Thymus (tissue), 11 donors: ENCODE measurements at regions not wholly inside any gene's neighbourhood (a gene's known extent, or its start where the extent isn't known, plus 50 kb on each side); places are given as distances from the start of the nearest gene placed in this dataset.

Source experiments
- DNase-seq, 9 donors: peaks; one replicate each; pipeline ENCODE4 v3.0.0-alpha.2; 2013; ENCODE audit warnings: low spot score in 9 of 9, low read depth in 6 of 9, missing footprints in 1 of 9
- H3K27ac ChIP-seq, 2 donors: one replicate each; pipeline ENCODE4 v1.5.1; 2013; ENCODE audit warnings: control low read depth in 1 of 2, low read depth in 1 of 2, low read length in 1 of 2, mild to moderate bottlenecking in 1 of 2, moderate library complexity in 1 of 2
- H3K27me3 ChIP-seq, 2 donors: one replicate each; pipeline ENCODE4 v1.5.1; 2013; ENCODE audit warnings: low read length in 1 of 2; ENCODE audit not compliant: control insufficient read depth in 2 of 2, insufficient read depth in 1 of 2
- H3K36me3 ChIP-seq, 2 donors: one replicate each; pipeline ENCODE4 v1.5.1; 2013; ENCODE audit warnings: low read length in 1 of 2, mild to moderate bottlenecking in 1 of 2, moderate library complexity in 1 of 2; ENCODE audit not compliant: control insufficient read depth in 2 of 2, insufficient read depth in 2 of 2
- H3K4me1 ChIP-seq, 2 donors: one replicate each; pipeline ENCODE4 v1.5.1; 2013; ENCODE audit warnings: low read length in 2 of 2; ENCODE audit not compliant: control insufficient read depth in 2 of 2, insufficient read depth in 2 of 2
- H3K4me3 ChIP-seq, 2 donors: one replicate each; pipeline ENCODE4 v1.5.1; 2013; ENCODE audit warnings: low read length in 2 of 2, control low read depth in 1 of 2, mild to moderate bottlenecking in 1 of 2
- H3K9me3 ChIP-seq, 2 donors: one replicate each; pipeline ENCODE4 v1.5.1; 2013; ENCODE audit warnings: low read length in 1 of 2, mild to moderate bottlenecking in 1 of 2; ENCODE audit not compliant: control insufficient read depth in 2 of 2, insufficient read depth in 1 of 2
- WGBS: extraction: QIAGEN DNeasy Blood & Tissue Kit; methylation state at CpG from one replicate; pipeline ENCODE4 v1.1.7; 2013; 5-methylcytosine and 5-hydroxymethylcytosine counted together
- donor health status: healthy.

DNA sequence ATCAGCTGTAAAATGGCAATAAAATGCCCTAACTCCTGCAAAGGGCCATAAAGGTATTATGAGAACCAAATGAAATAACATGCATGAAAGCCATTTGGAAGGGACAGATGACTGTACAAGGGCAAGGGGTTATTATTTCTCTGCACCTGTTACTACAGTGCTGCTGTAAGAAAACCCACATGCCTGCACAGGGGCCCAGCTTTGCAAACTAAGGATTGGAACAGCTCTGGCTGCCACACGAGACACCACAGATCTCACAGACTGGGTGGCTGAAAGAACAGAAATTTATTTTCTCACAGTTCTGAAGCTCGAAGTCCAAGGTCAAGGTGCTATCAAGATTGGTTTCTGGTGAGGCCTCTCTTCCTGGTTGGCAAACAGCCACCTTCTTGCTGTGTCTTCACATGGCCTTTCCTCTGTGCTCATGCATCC is 409.0 kb upstream of the NRP1 start:
- H3K36me3 ChIP-seq: no peaks in the 10 kb centered on the region
- no peak overlapping the region for H3K4me3 ChIP-seq
- DNase-seq: no peak
- H3K27ac ChIP-seq: no peak overlapping the region
- no peaks in the 10 kb centered on the region for H3K27me3 ChIP-seq
- no peaks in the 10 kb centered on the region for H3K9me3 ChIP-seq
- WGBS: 83% methylated on average over 2 of the region's 2 CpGs
- H3K4me1 ChIP-seq: no peaks in the 10 kb centered on the region

DNA sequence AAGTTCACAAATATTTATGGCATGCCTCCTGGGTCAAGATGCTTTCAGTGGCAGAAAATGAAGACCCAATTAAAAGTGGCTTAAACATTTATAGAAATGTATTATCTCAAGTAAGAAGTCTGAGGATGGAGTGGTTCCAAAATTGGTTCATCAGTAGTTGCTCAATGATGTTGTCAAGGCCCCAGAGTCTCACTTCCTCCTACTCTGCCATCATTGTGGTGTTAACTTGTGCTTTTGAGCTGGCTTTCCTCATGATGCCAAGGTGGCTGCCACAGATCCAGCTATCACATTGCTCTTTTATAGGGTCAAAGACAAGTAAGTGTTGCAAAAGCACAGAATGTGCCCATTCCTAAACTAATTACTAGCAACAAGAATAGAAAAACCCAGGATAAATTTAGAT is 404.6 kb upstream of the NRP1 start:
- no peaks in the 10 kb centered on the region for H3K4me1 ChIP-seq
- no peaks in the 10 kb centered on the region for H3K36me3 ChIP-seq
- no peak overlapping the region for H3K27ac ChIP-seq
- H3K9me3 ChIP-seq: no peaks in the 10 kb centered on the region
- no peak overlapping the region for H3K4me3 ChIP-seq
- no peaks in the 10 kb centered on the region for H3K27me3 ChIP-seq
- no peak for DNase-seq

DNA sequence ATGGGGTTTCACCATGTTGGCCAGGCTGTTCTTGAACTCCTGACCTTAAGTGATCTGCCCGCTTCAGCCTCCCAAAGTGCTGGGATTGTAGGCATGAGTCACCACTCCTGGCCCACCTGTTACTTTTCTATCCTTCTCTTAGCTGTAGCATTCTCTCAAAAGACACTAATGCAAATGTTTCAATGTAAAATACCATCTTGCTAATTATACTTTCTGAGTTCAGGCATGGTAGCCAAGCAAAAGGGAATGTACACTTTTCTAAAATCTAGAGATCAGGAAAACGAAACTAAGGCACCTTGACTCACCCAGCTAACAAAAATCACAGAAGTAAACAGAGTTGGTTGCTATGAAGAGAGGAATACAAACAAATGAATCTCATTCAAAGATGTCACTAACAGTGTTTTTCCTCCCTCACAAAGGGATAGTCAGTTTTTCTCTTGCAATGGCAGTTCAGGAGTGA is 401.0 kb upstream of the NRP1 start:
- no peaks in the 10 kb centered on the region for H3K27me3 ChIP-seq
- no peaks in the 10 kb centered on the region for H3K36me3 ChIP-seq
- no peak overlapping the region for H3K4me3 ChIP-seq
- H3K9me3 ChIP-seq: no peaks in the 10 kb centered on the region
- DNase-seq: no peak
- no peaks in the 10 kb centered on the region for H3K4me1 ChIP-seq
- 88% methylated on average over 2 of the region's 2 CpGs for WGBS
- no peak overlapping the region for H3K27ac ChIP-seq

DNA sequence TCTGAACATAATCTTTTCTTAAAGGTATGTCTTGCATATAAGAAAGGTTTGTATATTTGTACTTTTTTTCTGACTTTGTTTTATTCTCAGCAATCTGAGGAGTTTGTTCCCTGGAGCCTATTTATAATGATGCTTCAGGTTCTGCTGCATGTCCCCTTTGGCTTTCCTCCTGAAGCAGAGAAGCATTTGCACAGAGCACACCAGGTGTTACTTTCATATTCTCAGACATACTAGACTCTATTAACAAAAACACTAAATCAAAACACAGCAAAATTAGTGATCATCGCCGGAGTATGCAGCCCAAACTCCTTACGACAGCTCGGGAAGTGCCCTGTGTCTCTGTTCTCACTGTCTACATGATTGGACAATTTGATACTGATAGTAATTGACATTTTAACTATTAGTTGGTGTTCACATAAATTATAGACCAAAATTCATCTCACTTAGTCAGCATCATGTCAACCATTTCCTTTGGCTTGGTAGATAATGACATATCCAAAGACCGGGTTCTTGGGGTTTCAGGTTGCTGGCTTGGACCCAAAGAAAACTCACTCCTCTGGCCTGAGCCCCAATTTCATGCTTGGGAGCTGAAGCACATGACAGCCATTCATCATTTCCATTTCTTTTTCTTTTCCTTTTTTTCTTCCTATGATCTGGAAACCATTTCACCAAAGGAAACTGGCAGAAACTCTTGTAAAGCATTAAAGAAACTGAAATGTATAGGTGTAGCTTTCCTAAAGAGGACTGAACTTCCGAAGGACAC is 400.1 kb upstream of the NRP1 start:
- no peak overlapping the region for H3K4me3 ChIP-seq
- DNase-seq: no peak
- H3K4me1 ChIP-seq: no peaks in the 10 kb centered on the region
- H3K36me3 ChIP-seq: no peaks in the 10 kb centered on the region
- 87% methylated on average over 6 of the region's 6 CpGs for WGBS
- no peaks in the 10 kb centered on the region for H3K9me3 ChIP-seq
- H3K27me3 ChIP-seq: no peaks in the 10 kb centered on the region
- no peak overlapping the region for H3K27ac ChIP-seq

DNA sequence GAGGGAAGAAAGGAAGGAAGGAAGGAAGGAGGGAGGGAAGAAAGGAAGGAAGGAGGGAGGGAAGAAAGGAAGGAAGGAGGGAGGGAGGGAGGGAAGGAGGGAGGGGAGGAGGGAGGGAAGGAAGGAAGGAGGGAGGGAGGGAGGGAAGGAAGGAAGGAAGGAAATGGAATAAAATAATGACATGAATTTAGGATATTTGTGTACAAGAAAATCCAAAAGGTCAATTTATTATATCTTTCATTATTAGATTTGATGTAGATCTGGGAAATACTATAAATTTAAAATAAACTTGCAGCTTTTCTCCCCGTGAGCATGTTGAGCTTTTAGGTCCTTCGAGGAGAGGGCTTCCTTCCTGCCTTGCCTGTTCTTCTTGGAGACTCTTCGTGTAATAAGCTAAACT is 398.6 kb upstream of the NRP1 start:
- no peak overlapping the region for H3K27ac ChIP-seq
- WGBS: 96% methylated on average over 3 of the region's 3 CpGs
- no peaks in the 10 kb centered on the region for H3K4me1 ChIP-seq
- H3K4me3 ChIP-seq: no peak overlapping the region
- no peaks in the 10 kb centered on the region for H3K27me3 ChIP-seq
- no peaks in the 10 kb centered on the region for H3K9me3 ChIP-seq
- DNase-seq: no peak
- H3K36me3 ChIP-seq: no peaks in the 10 kb centered on the region

DNA sequence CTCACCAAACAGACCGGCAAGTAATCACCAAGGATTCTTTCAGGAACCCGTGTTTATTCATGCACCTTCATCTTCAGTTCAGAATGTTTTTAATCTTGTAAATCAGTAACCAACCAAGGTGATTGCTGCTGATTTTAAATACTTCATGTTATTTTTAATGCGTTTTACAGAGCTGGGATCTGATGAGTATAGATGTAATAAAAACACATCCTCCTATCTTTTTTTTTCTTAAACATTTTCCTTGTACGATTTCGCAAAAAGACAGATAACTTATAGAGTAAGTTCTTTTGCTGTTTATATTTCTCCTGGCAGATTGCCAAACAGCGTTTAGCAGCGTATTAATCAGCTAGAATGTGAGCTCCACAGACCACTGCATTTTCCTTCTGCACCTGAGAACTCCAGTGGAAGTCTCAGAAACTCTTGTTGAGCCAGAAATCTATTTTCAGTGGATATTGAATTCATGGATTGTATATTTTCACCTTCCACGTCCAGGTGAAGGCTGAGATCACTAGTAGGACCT is 397.8 kb upstream of the NRP1 start:
- DNase-seq: no peak
- Histone ChIP-seq H3K27me3 (no peaks in the 10 kb centered on the region), H3K9me3 (no peaks in the 10 kb centered on the region), H3K36me3 (no peaks in the 10 kb centered on the region), H3K27ac (no peak overlapping the region), H3K4me1 (no peaks in the 10 kb centered on the region), H3K4me3 (no peak overlapping the region)
- WGBS: 90% methylated on average over 8 of the region's 8 CpGs

DNA sequence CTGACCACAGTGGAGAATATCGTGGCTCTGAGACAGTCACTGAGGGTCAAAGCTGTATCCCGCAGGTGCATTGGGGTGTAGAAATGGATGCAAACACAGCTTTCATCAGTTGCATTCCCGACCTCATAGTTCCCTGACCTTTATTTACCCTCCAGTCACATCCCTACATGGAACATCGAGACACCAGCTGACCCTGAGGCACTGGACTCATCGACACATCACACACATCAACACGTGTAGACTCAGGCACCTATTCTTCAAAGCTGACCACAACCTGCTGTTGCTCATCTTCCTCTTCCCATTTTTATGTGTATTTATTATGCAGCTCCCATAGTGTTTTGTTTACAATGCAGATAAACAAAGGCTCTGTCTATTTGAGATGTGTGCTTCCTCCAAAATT is 396.9 kb upstream of the NRP1 start:
- H3K9me3 ChIP-seq: no peaks in the 10 kb centered on the region
- H3K27ac ChIP-seq: no peak overlapping the region
- no peaks in the 10 kb centered on the region for H3K4me1 ChIP-seq
- DNase-seq: no peak
- H3K36me3 ChIP-seq: no peaks in the 10 kb centered on the region
- H3K4me3 ChIP-seq: no peak overlapping the region
- H3K27me3 ChIP-seq: no peaks in the 10 kb centered on the region
- 77% methylated on average over 6 of the region's 6 CpGs for WGBS

DNA sequence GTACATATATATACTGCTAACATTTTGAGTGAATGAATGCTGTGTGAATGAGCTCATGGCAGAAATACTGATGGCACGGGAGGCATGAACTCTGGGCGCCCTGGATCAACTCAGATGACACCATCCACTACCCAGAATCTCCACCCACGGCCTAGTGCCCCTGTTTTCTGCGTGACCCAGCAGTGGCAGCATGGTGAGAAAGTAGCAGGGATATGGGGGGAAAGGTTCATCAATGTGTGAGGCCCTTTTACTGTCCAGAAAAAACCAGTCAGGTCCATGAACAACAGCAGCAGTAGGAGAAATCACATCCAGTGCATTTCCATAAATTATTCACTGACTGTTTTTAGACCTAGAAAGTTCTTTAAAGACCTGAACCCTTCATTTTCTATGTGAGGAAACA is 391.0 kb upstream of the NRP1 start:
- no peaks in the 10 kb centered on the region for H3K4me1 ChIP-seq
- DNase-seq: no peak
- WGBS: 83% methylated on average over 4 of the region's 4 CpGs

DNA sequence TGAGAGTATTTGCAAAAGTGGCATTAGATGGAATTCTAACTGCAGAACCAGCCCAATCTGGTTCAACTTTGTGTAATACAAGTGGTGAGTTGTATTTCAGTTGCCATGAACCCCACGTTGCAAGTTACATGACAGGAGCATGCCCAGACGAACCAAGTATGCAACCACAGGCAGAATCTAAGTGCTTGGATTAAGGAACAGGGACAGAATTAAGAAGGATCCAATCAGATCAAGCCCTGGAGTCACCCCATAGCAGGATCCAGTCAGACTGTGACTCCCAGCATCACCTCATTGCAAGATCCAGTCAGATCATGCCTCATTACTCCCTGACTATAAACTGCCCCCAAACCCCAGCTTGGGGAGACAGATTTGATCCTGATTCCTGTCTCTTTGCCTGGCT is 388.7 kb upstream of the NRP1 start:
- H3K27ac ChIP-seq: no peak overlapping the region
- H3K4me1 ChIP-seq: no peaks in the 10 kb centered on the region
- no peaks in the 10 kb centered on the region for H3K9me3 ChIP-seq
- no peak for DNase-seq
- no peak overlapping the region for H3K4me3 ChIP-seq
- H3K36me3 ChIP-seq: no peaks in the 10 kb centered on the region
- WGBS: 89% methylated on average over 2 of the region's 2 CpGs
- H3K27me3 ChIP-seq: no peaks in the 10 kb centered on the region

More for the DNA sequence above, 391.0 kb upstream of the NRP1 start:
- H3K4me3 ChIP-seq: no peak overlapping the region
- H3K27me3 ChIP-seq: no peaks in the 10 kb centered on the region
- no peaks in the 10 kb centered on the region for H3K36me3 ChIP-seq
- H3K9me3 ChIP-seq: no peaks in the 10 kb centered on the region
- no peak overlapping the region for H3K27ac ChIP-seq
